ENCODE measurements at regions not wholly inside any gene's neighbourhood (a gene's known extent, or its start where the extent isn't known, plus 50 kb on each side); places are given as distances from the start of the nearest gene placed in this dataset.

DNA sequence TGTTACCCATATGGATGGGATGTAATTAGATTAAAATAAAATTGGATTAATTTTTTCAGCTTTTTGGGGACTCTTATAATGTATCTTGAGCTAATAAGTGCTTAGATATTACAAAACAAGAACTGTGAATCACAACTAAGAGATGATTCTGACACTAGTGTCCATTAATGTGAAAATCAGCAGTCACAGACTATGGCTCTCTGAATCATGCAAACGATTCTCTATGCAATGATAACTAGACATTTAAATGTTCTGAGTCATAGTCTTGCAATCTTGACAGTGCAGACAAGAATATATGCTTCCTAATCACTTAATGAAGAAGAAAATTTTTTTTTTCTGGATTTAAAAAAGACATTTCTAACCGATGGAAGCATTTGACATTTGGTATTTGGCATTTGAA, 82.2 kb upstream of the OPRM1 start:
- H3K27ac ChIP-seq (ENCODE audit: low read length): no peak overlapping the region
- H3K4me3 ChIP-seq (ENCODE audit: low read length): no peak overlapping the region
- H3K36me3 ChIP-seq (ENCODE audit: insufficient read depth, low read depth, low read length): no peaks in the 10 kb centered on the region
- peaks cover 11% of the 10 kb centered on the region; the same call in 1 of the 2 replicates for H3K4me1 ChIP-seq (ENCODE audit: insufficient read depth, low read length)
- no peaks in the 10 kb centered on the region; the same call in 1 of the 2 replicates for H3K9me3 ChIP-seq (ENCODE audit: insufficient read depth, low read depth, low read length)
- no peaks in the 10 kb centered on the region for H3K27me3 ChIP-seq (ENCODE audit: insufficient read depth, low read length)
- H3K9ac ChIP-seq (ENCODE audit: low read depth, low read length): no peak overlapping the region

DNA sequence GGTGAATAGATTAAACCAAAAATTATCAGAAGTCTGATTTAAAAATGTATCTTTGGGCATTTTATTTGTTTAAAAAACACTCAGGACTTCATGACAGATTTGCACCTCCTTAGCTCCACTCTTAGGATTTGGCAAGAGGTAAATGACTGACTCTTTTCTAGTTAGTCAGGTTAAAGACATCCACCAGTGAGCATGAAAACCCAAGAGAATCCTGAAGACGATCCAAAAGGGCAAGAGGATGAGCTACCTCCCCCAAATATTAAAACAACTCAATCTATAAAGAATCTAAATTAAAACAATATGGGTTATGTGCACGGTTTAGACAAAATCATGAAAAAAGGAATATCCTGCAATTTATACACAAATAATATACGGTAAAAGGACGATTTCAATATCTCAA, 89.4 kb upstream of the OPRM1 start:
- Histone ChIP-seq H3K36me3 (ENCODE audit: insufficient read depth, low read depth, low read length) (no peaks in the 10 kb centered on the region), H3K4me3 (ENCODE audit: low read length) (no peak overlapping the region), H3K9ac (ENCODE audit: low read depth, low read length) (no peak overlapping the region), H3K27ac (ENCODE audit: low read length) (no peak overlapping the region), H3K9me3 (ENCODE audit: insufficient read depth, low read depth, low read length) (no peaks in the 10 kb centered on the region), H3K4me1 (ENCODE audit: insufficient read depth, low read length) (peaks cover 2% of the 10 kb centered on the region; the same call in 1 of the 2 replicates), H3K27me3 (ENCODE audit: insufficient read depth, low read length) (no peaks in the 10 kb centered on the region)

DNA sequence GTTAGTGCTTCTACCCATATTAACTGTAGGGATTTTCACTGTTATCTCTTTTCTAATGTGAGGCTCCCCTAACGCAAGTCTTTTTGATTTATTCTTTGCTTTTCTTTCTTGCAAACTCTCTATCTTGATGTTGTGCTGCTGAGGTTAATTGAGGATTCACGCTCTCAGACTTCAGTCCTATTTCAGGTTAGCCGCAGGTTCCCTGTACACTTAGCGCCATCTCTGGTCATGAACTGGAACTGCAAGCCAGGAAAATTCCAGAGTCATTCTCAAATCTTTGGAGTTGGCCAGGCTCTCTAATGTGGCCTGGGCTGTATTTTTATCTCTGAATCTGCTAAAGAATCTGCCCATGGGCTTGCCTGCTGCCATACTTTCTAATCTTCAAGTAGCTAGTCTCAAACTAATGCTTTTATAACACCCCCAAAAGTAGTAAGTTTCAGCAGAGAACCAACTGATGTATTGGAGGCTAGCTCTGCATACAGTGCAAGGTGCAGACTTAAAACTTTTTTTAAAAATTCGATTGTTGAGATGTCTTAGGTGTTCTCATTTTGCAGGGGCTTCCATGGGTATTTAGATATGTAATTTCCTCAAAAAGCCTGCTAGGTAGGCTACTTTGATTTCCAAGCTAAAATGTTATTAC, 91.1 kb upstream of the OPRM1 start:
- Histone ChIP-seq H3K9ac (ENCODE audit: low read depth, low read length) (no peak overlapping the region), H3K4me3 (ENCODE audit: low read length) (no peak overlapping the region), H3K4me1 (ENCODE audit: insufficient read depth, low read length) (peaks cover 9% of the 10 kb centered on the region; the same call in 1 of the 2 replicates), H3K36me3 (ENCODE audit: insufficient read depth, low read depth, low read length) (no peaks in the 10 kb centered on the region), H3K27me3 (ENCODE audit: insufficient read depth, low read length) (no peaks in the 10 kb centered on the region), H3K9me3 (ENCODE audit: insufficient read depth, low read depth, low read length) (no peaks in the 10 kb centered on the region), H3K27ac (ENCODE audit: low read length) (no peak overlapping the region)

DNA sequence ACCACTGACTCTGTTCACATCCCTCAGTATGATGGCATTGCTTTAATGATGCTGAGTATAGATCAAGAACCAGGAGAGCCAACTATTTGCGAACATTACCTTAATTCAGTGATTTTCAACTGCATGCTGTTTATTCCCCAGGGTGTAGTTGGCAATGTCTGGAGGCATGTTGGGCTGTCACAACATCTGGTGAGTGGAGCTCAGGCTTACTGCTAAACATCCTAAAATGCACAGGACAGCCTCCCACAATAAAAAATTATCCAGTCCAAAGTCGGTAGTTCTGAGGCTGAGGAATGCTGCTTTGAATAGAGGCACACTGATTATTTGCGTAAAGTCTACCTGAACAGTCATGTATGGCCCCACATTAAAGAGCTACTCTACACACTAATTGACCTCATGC, 94.8 kb upstream of the OPRM1 start:
- Histone ChIP-seq H3K9me3 (ENCODE audit: insufficient read depth, low read depth, low read length) (no peaks in the 10 kb centered on the region), H3K27ac (ENCODE audit: low read length) (no peak overlapping the region), H3K4me3 (ENCODE audit: low read length) (no peak overlapping the region), H3K4me1 (ENCODE audit: insufficient read depth, low read length) (peaks cover 9% of the 10 kb centered on the region; the same call in 1 of the 2 replicates), H3K27me3 (ENCODE audit: insufficient read depth, low read length) (no peaks in the 10 kb centered on the region), H3K36me3 (ENCODE audit: insufficient read depth, low read depth, low read length) (no peaks in the 10 kb centered on the region), H3K9ac (ENCODE audit: low read depth, low read length) (no peak overlapping the region)

DNA sequence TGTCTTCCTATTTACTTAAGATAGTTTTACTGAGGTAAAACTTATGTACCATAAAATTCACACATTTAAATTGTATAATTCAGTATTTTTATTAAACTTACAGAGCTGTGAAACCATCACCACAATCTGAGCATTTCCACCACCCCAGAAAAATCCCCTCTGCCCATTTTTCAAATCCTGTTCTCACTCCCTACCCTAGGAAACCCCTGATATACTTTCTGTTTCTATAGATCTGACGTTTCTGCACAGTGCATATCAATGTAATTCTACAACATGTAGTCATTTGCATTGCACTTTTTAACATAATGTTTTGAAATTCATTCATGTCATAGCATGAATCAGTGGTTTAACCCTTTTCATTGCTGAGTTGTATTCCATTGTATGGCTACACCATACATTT, 96.7 kb upstream of the OPRM1 start:
- Histone ChIP-seq H3K36me3 (ENCODE audit: insufficient read depth, low read depth, low read length) (no peaks in the 10 kb centered on the region), H3K27me3 (ENCODE audit: insufficient read depth, low read length) (no peaks in the 10 kb centered on the region), H3K9me3 (ENCODE audit: insufficient read depth, low read depth, low read length) (no peaks in the 10 kb centered on the region), H3K4me1 (ENCODE audit: insufficient read depth, low read length) (peaks cover 9% of the 10 kb centered on the region; the same call in 1 of the 2 replicates), H3K4me3 (ENCODE audit: low read length) (no peak overlapping the region), H3K27ac (ENCODE audit: low read length) (no peak overlapping the region), H3K9ac (ENCODE audit: low read depth, low read length) (no peak overlapping the region)

DNA sequence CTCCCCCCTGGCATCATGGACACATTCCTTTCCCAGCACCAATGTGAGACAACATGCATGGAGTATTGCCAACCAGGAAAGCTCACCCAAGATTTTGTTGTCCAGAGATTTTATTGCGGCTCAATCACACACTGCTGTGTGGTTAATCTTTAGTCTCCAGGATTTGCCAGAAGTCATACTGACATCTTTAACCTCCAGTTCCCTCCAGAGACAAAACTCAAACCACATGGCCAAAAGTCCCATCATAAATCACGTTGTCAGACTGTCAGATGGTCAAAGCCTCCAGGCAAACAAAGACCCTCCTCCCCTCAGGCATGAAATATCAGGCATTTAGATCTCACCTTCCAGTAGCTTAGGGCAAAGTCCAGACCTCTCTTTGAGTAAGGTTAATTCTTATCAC, 97.3 kb upstream of the OPRM1 start:
- no peak overlapping the region for H3K27ac ChIP-seq (ENCODE audit: low read length)
- no peak overlapping the region for H3K9ac ChIP-seq (ENCODE audit: low read depth, low read length)
- H3K4me3 ChIP-seq (ENCODE audit: low read length): no peak overlapping the region
- H3K9me3 ChIP-seq (ENCODE audit: insufficient read depth, low read depth, low read length): no peaks in the 10 kb centered on the region
- H3K27me3 ChIP-seq (ENCODE audit: insufficient read depth, low read length): no peaks in the 10 kb centered on the region
- H3K36me3 ChIP-seq (ENCODE audit: insufficient read depth, low read depth, low read length): no peaks in the 10 kb centered on the region
- peaks cover 9% of the 10 kb centered on the region; the same call in 1 of the 2 replicates for H3K4me1 ChIP-seq (ENCODE audit: insufficient read depth, low read length)

DNA sequence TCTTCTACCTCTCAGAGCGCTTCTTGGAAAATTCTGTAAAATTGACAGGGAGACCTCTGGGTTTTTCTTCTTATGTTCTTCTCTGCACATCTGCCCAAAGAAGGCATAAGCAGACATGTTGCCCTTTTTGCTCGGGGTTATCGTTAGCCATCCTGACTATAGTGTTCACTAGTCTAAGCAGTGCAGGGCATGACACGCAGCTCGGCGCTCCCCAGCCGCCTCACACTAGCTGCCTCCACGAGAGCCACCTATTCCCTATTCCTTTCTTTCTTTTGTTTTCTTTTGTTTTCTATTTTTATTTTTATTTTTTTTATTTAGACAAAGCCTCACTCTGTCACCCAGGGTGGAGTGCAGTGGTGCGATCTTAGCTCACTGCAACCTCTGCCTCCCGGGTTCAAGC, 100.2 kb upstream of the OPRM1 start:
- no peak overlapping the region for H3K27ac ChIP-seq (ENCODE audit: low read length)
- no peaks in the 10 kb centered on the region for H3K27me3 ChIP-seq (ENCODE audit: insufficient read depth, low read length)
- no peak overlapping the region for H3K4me3 ChIP-seq (ENCODE audit: low read length)
- no peaks in the 10 kb centered on the region for H3K9me3 ChIP-seq (ENCODE audit: insufficient read depth, low read depth, low read length)
- no peaks in the 10 kb centered on the region for H3K4me1 ChIP-seq (ENCODE audit: insufficient read depth, low read length)
- no peak overlapping the region for H3K9ac ChIP-seq (ENCODE audit: low read depth, low read length)
- no peaks in the 10 kb centered on the region for H3K36me3 ChIP-seq (ENCODE audit: insufficient read depth, low read depth, low read length)

DNA sequence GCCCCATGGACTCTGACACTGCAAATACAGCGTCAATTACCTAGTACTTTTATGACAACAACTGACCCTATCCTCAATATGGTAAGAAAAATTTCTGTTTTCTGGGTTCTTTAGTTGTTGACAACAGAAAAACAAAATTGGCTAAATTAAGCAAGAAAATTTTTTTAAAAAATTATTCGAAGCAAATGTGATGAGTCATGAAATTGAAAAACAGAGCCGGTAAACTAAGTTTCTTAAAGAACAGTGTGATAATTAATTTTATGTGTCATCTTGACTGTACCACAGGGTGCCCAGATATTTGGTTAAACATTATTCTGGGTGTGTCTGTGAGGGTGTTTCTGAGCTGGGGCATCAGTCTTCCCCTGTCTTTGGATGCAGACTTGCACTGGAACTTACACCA, 107.6 kb upstream of the OPRM1 start:
- no peak overlapping the region for H3K27ac ChIP-seq (ENCODE audit: low read length)
- H3K4me3 ChIP-seq (ENCODE audit: low read length): no peak overlapping the region
- no peaks in the 10 kb centered on the region for H3K36me3 ChIP-seq (ENCODE audit: insufficient read depth, low read depth, low read length)
- no peaks in the 10 kb centered on the region for H3K4me1 ChIP-seq (ENCODE audit: insufficient read depth, low read length)
- no peak overlapping the region for H3K9ac ChIP-seq (ENCODE audit: low read depth, low read length)
- H3K27me3 ChIP-seq (ENCODE audit: insufficient read depth, low read length): no peaks in the 10 kb centered on the region
- no peaks in the 10 kb centered on the region for H3K9me3 ChIP-seq (ENCODE audit: insufficient read depth, low read depth, low read length)

DNA sequence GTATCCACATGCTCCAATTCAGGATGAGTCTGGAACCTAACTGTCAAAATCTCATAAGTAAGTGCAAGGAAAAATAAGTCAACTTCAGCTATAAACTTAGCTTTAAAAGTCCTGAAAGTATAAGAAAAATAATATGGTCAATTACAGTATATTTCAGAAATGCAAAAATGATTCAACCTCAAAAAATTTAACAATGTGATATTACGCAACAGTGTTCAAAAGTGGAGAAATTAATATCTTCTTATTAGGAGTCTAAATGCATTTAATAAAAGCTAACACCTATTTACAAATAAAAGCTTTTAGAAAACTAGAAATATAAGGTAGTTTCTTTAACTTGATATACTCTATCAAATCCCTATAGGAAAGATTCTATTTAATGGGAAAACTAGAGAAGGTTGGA, 111.2 kb upstream of the OPRM1 start:
- H3K4me1 ChIP-seq (ENCODE audit: insufficient read depth, low read length): no peaks in the 10 kb centered on the region
- H3K4me3 ChIP-seq (ENCODE audit: low read length): no peak overlapping the region
- no peaks in the 10 kb centered on the region for H3K9me3 ChIP-seq (ENCODE audit: insufficient read depth, low read depth, low read length)
- H3K36me3 ChIP-seq (ENCODE audit: insufficient read depth, low read depth, low read length): no peaks in the 10 kb centered on the region
- no peaks in the 10 kb centered on the region for H3K27me3 ChIP-seq (ENCODE audit: insufficient read depth, low read length)
- H3K27ac ChIP-seq (ENCODE audit: low read length): no peak overlapping the region
- H3K9ac ChIP-seq (ENCODE audit: low read depth, low read length): no peak overlapping the region

DNA sequence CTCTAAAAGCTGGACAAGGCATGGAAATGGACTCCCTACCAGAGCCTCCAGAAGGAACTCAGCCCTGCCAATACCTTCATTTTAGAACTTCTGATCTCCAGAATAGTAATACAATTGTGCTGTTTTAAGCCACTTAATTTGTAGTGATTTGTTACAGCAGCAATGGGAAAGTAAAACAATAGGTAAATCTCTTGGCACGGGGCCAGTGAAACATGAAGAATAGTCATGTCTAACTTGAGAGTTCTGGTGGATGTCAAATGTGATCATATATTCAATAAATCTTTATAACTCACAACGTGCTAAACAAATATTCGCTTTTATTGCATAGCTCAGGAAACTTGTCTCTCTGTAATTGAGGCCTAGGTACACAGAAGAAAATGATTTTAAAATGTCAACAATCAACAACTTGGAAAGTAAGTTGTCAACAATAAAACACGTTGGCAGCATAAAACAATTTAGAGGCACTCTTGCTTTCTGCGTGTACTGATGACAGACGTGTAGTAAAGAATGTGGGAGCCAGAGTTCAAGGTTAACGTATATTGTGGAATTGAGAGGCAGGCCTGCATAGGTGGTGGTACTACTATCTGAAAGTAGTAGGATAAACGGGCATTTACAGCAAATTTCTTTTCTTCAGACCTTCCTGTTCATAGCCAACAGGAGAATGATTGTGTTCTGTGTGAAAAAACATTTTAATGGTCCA, 140.5 kb upstream of the OPRM1 start:
- H3K27me3 ChIP-seq (ENCODE audit: insufficient read depth, low read length): no peaks in the 10 kb centered on the region
- H3K27ac ChIP-seq (ENCODE audit: low read length): no peak overlapping the region
- no peaks in the 10 kb centered on the region for H3K4me1 ChIP-seq (ENCODE audit: insufficient read depth, low read length)

DNA sequence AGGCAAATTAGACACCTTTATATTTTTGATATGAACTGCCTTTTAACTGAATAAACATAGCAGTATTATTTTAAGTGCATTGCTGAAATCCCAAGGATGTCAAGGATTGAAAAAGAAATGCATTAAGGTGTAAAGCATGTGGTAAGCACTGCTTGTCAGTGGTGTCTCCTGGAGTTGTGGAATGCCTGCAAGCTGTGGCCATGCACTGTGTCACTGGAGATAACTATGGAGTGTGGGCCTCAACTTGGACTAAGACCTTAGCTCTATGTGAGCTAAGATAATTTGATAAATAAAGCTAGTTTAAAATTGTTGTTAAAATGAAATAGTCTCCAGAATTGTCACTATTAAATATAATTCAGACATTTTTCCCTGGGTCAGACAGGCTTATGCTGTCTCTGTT, 156.6 kb upstream of the OPRM1 start:
- Histone ChIP-seq H3K4me1 (ENCODE audit: insufficient read depth, low read length) (no peaks in the 10 kb centered on the region), H3K27ac (ENCODE audit: low read length) (no peak overlapping the region), H3K9me3 (ENCODE audit: insufficient read depth, low read depth, low read length) (peaks cover 25% of the 10 kb centered on the region; the same call in 1 of the 2 replicates), H3K36me3 (ENCODE audit: insufficient read depth, low read depth, low read length) (no peaks in the 10 kb centered on the region), H3K4me3 (ENCODE audit: low read length) (no peak overlapping the region), H3K9ac (ENCODE audit: low read depth, low read length) (no peak overlapping the region), H3K27me3 (ENCODE audit: insufficient read depth, low read length) (no peaks in the 10 kb centered on the region)

More for the DNA sequence above, 140.5 kb upstream of the OPRM1 start:
- Histone ChIP-seq H3K9ac (ENCODE audit: low read depth, low read length) (no peak overlapping the region), H3K36me3 (ENCODE audit: insufficient read depth, low read depth, low read length) (no peaks in the 10 kb centered on the region), H3K4me3 (ENCODE audit: low read length) (no peak overlapping the region), H3K9me3 (ENCODE audit: insufficient read depth, low read depth, low read length) (no peaks in the 10 kb centered on the region)

DNA sequence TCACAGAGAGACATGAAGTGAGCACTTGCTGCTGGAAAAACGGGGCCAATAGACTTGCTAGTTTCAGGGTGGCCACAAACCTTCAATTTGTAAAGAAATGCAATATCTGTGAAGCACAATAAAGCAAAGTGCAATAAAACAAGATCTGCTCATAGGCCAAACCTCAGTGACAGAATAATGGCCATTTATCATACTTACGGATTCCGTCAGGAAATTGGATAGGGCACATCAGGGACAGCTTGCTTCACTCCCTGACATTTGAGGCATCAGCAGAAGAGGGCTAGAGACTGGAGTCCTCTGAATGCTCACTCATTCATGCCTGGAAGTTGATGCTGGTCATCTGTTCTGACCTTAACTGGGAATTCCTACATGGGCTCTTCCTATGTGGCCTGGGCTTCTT, 165.5 kb upstream of the OPRM1 start:
- no peaks in the 10 kb centered on the region for H3K4me1 ChIP-seq (ENCODE audit: insufficient read depth, low read length)
- peaks cover 10% of the 10 kb centered on the region; the same call in 1 of the 2 replicates for H3K9me3 ChIP-seq (ENCODE audit: insufficient read depth, low read depth, low read length)

More for the DNA sequence above, 165.5 kb upstream of the OPRM1 start:
- no peaks in the 10 kb centered on the region for H3K36me3 ChIP-seq (ENCODE audit: insufficient read depth, low read depth, low read length)
- no peak overlapping the region for H3K9ac ChIP-seq (ENCODE audit: low read depth, low read length)
- no peak overlapping the region for H3K4me3 ChIP-seq (ENCODE audit: low read length)
- no peak overlapping the region for H3K27ac ChIP-seq (ENCODE audit: low read length)
- H3K27me3 ChIP-seq (ENCODE audit: insufficient read depth, low read length): no peaks in the 10 kb centered on the region

Measured in iPS-20b (cell line).